Natural killer cell treated with Interleukin-12 subunit alpha and Interleukin-12 subunit beta and Interleukin-15 and Interleukin-18, amount 100 ng/mL, for 72 hours (primary cell): ENCODE measurements at regions not wholly inside any gene's neighbourhood (a gene's known extent, or its start where the extent isn't known, plus 50 kb on each side); places are given as distances from the start of the nearest gene placed in this dataset.

Source experiments
- ATAC-seq, 2 donors: fragments of 150-1000 bp; cut with Tn5 transposase in 1 of 2; sonication (Bioruptor Pico), chemical (Tn5 transposase) in 1 of 2; 2 replicates each; pipeline ENCODE4 v1.10.0; 2021
- DNase-seq: peaks from one replicate; pipeline ENCODE4 v3.0.0; 2022; ENCODE audit warnings: low spot score
- H3K27ac Mint-ChIP-seq, 2 donors: 1 replicate in 1 of 2; 2 replicates in 1 of 2; pipeline ENCODE4 v1.8.0; 2022; ENCODE audit warnings: mixed read lengths in 2 of 2, mild to moderate bottlenecking in 1 of 2, moderate library complexity in 1 of 2
- H3K27me3 Mint-ChIP-seq, 2 donors: 1 replicate in 1 of 2; 2 replicates in 1 of 2; pipeline ENCODE4 v1.8.0; 2022; ENCODE audit warnings: mixed read lengths in 2 of 2
- H3K36me3 Mint-ChIP-seq: one replicate; pipeline ENCODE4 v1.8.0; 2022; ENCODE audit warnings: mixed read lengths
- H3K4me1 Mint-ChIP-seq, 2 donors: 1 replicate in 1 of 2; 2 replicates in 1 of 2; pipeline ENCODE4 v1.8.0; 2022; ENCODE audit warnings: low read depth in 2 of 2, mixed read lengths in 2 of 2, mild to moderate bottlenecking in 1 of 2
- H3K4me3 Mint-ChIP-seq: one replicate; pipeline ENCODE4 v1.8.0; 2022; ENCODE audit warnings: mixed read lengths
- H3K9me3 Mint-ChIP-seq: 2 replicates; pipeline ENCODE4 v1.8.0; 2022; ENCODE audit warnings: mixed read lengths

- no peak overlapping the region for H3K27ac Mint-ChIP-seq
- H3K9me3 Mint-ChIP-seq: peaks cover 21% of the 10 kb centered on the region
- H3K36me3 Mint-ChIP-seq: peaks cover 4% of the 10 kb centered on the region
- DNase-seq (no peak), ATAC-seq (no peak)
- H3K27me3 Mint-ChIP-seq: no peaks in the 10 kb centered on the region
- H3K4me3 Mint-ChIP-seq: no peak overlapping the region
- H3K4me1 Mint-ChIP-seq: no peaks in the 10 kb centered on the region
Measured at GRCh38 chr20:21947406-21947805, 241.9 kb downstream of the PAX1 start.

GRCh38 chr20:21944227-21944626 lies 238.8 kb downstream of the PAX1 start:
- ATAC-seq (no peak), DNase-seq (no peak)
- Mint-ChIP-seq H3K27ac (no peak overlapping the region), H3K4me3 (no peak overlapping the region), H3K9me3 (peaks cover 14% of the 10 kb centered on the region), H3K4me1 (no peaks in the 10 kb centered on the region), H3K27me3 (no peaks in the 10 kb centered on the region), H3K36me3 (peaks cover 4% of the 10 kb centered on the region)

- H3K36me3 Mint-ChIP-seq: peaks cover 4% of the 10 kb centered on the region
- no peak for ATAC-seq
- no peak overlapping the region for H3K4me3 Mint-ChIP-seq
- no peak overlapping the region for H3K27ac Mint-ChIP-seq
- H3K9me3 Mint-ChIP-seq: peaks cover 13% of the 10 kb centered on the region
- DNase-seq: no peak
- H3K4me1 Mint-ChIP-seq: no peaks in the 10 kb centered on the region
- H3K27me3 Mint-ChIP-seq: no peaks in the 10 kb centered on the region
Measured at GRCh38 chr20:21941941-21942805, 236.7 kb downstream of the PAX1 start.

- no peaks in the 10 kb centered on the region for H3K4me1 Mint-ChIP-seq
- no peaks in the 10 kb centered on the region for H3K27me3 Mint-ChIP-seq
- peaks cover 2% of the 10 kb centered on the region for H3K9me3 Mint-ChIP-seq
- no peak overlapping the region for H3K4me3 Mint-ChIP-seq
- DNase-seq (no peak), ATAC-seq (no peak)
- no peaks in the 10 kb centered on the region for H3K36me3 Mint-ChIP-seq
- no peak overlapping the region for H3K27ac Mint-ChIP-seq
Measured at GRCh38 chr20:21936720-21937380, 231.4 kb downstream of the PAX1 start.

- Mint-ChIP-seq H3K4me1 (no peaks in the 10 kb centered on the region), H3K4me3 (no peak overlapping the region)
- ATAC-seq: no peak
Measured at GRCh38 chr20:21936261-21936660, 230.8 kb downstream of the PAX1 start.

GRCh38 chr20:21933526-21933925 lies 228.1 kb downstream of the PAX1 start:
- no peak overlapping the region for H3K4me3 Mint-ChIP-seq
- H3K36me3 Mint-ChIP-seq: no peaks in the 10 kb centered on the region
- no peak for DNase-seq
- H3K9me3 Mint-ChIP-seq: peaks cover 5% of the 10 kb centered on the region
- no peak overlapping the region for H3K27ac Mint-ChIP-seq
- no peaks in the 10 kb centered on the region for H3K4me1 Mint-ChIP-seq
- no peak for ATAC-seq
- H3K27me3 Mint-ChIP-seq: no peaks in the 10 kb centered on the region

More at GRCh38 chr20:21936261-21936660, 230.8 kb downstream of the PAX1 start:
- Mint-ChIP-seq H3K9me3 (peaks cover 2% of the 10 kb centered on the region), H3K27me3 (no peaks in the 10 kb centered on the region), H3K36me3 (no peaks in the 10 kb centered on the region), H3K27ac (no peak overlapping the region)
- no peak for DNase-seq

- no peak overlapping the region for H3K27ac Mint-ChIP-seq
- DNase-seq (no peak), ATAC-seq (no peak)
- H3K27me3 Mint-ChIP-seq: no peaks in the 10 kb centered on the region
- H3K9me3 Mint-ChIP-seq: peaks cover 33% of the 10 kb centered on the region
- no peaks in the 10 kb centered on the region for H3K36me3 Mint-ChIP-seq
- H3K4me3 Mint-ChIP-seq: no peak overlapping the region
- no peaks in the 10 kb centered on the region for H3K4me1 Mint-ChIP-seq
Measured at GRCh38 chr20:21921251-21921650, 215.8 kb downstream of the PAX1 start.

- ATAC-seq (no peak), DNase-seq (no peak)
- no peak overlapping the region for H3K4me3 Mint-ChIP-seq
- H3K36me3 Mint-ChIP-seq: no peaks in the 10 kb centered on the region
- peaks cover 31% of the 10 kb centered on the region for H3K9me3 Mint-ChIP-seq
- H3K27me3 Mint-ChIP-seq: no peaks in the 10 kb centered on the region
- H3K27ac Mint-ChIP-seq: no peak overlapping the region
- no peaks in the 10 kb centered on the region for H3K4me1 Mint-ChIP-seq
Measured at GRCh38 chr20:21920211-21920610, 214.7 kb downstream of the PAX1 start.

GRCh38 chr20:21918398-21918797 lies 212.9 kb downstream of the PAX1 start:
- ATAC-seq (no peak), DNase-seq (no peak)
- H3K4me1 Mint-ChIP-seq: no peaks in the 10 kb centered on the region
- H3K27ac Mint-ChIP-seq: no peak overlapping the region
- no peak overlapping the region for H3K4me3 Mint-ChIP-seq
- H3K27me3 Mint-ChIP-seq: no peaks in the 10 kb centered on the region
- no peaks in the 10 kb centered on the region for H3K36me3 Mint-ChIP-seq
- H3K9me3 Mint-ChIP-seq: peaks cover 19% of the 10 kb centered on the region

GRCh38 chr20:21902391-21902790 lies 196.9 kb downstream of the PAX1 start:
- Mint-ChIP-seq H3K27me3 (no peaks in the 10 kb centered on the region), H3K36me3 (no peaks in the 10 kb centered on the region), H3K4me3 (no peak overlapping the region), H3K4me1 (no peaks in the 10 kb centered on the region), H3K9me3 (peaks cover 18% of the 10 kb centered on the region), H3K27ac (no peak overlapping the region)
- DNase-seq (no peak), ATAC-seq (no peak)

- H3K9me3 Mint-ChIP-seq: peaks cover 18% of the 10 kb centered on the region
- DNase-seq (no peak), ATAC-seq (no peak)
- H3K27ac Mint-ChIP-seq: no peak overlapping the region
- H3K27me3 Mint-ChIP-seq: no peaks in the 10 kb centered on the region
- no peak overlapping the region for H3K4me3 Mint-ChIP-seq
- H3K36me3 Mint-ChIP-seq: no peaks in the 10 kb centered on the region
- no peaks in the 10 kb centered on the region for H3K4me1 Mint-ChIP-seq
Measured at GRCh38 chr20:21901470-21902275, 196.2 kb downstream of the PAX1 start.

GRCh38 chr20:21900431-21900830 lies 195.0 kb downstream of the PAX1 start:
- Mint-ChIP-seq H3K27me3 (no peaks in the 10 kb centered on the region), H3K4me1 (no peaks in the 10 kb centered on the region), H3K27ac (no peak overlapping the region), H3K36me3 (no peaks in the 10 kb centered on the region), H3K9me3 (peaks cover 18% of the 10 kb centered on the region), H3K4me3 (no peak overlapping the region)
- ATAC-seq (no peak), DNase-seq (no peak)

- Mint-ChIP-seq H3K36me3 (no peaks in the 10 kb centered on the region), H3K27me3 (no peaks in the 10 kb centered on the region), H3K9me3 (peaks cover 8% of the 10 kb centered on the region), H3K27ac (no peak overlapping the region), H3K4me3 (no peak overlapping the region), H3K4me1 (no peaks in the 10 kb centered on the region)
- ATAC-seq (no peak), DNase-seq (no peak)
Measured at GRCh38 chr20:21874921-21875320, 169.5 kb downstream of the PAX1 start.

GRCh38 chr20:21874127-21874526 lies 168.7 kb downstream of the PAX1 start:
- Mint-ChIP-seq H3K4me1 (no peaks in the 10 kb centered on the region), H3K36me3 (no peaks in the 10 kb centered on the region), H3K27ac (no peak overlapping the region), H3K4me3 (no peak overlapping the region), H3K27me3 (no peaks in the 10 kb centered on the region), H3K9me3 (peaks cover 6% of the 10 kb centered on the region)
- ATAC-seq (no peak), DNase-seq (no peak)
